Heart right ventricle (tissue), 16 donors: ENCODE measurements at regions not wholly inside any gene's neighbourhood (a gene's known extent, or its start where the extent isn't known, plus 50 kb on each side); places are given as distances from the start of the nearest gene placed in this dataset.

Experiments
- ATAC-seq, 8 donors: fragments of 200-7000 bp; cut with Tn5 transposase; one replicate each; pipeline ENCODE4 v1.9.1; 2020; ENCODE audit warnings: mild to moderate bottlenecking in 8 of 8, moderate library complexity in 8 of 8, moderate number of reproducible peaks in 1 of 8
- DNase-seq, 2 donors: peaks; one replicate each; pipeline ENCODE4 v3.0.0-alpha.2; 2020
- H3K27ac ChIP-seq, 10 donors: fragments of 200-600 bp; sonication (generic) in 2 of 10; one replicate each; pipeline versions ENCODE4 v1.5.0 to v1.8.0; 2020 to 2022; ENCODE audit warnings: mild to moderate bottlenecking in 3 of 10
- H3K27me3 ChIP-seq, 7 donors: fragments of 200-600 bp; one replicate each; pipeline ENCODE4 v1.8.0; 2021 to 2022; ENCODE audit warnings: mild to moderate bottlenecking in 2 of 7
- H3K36me3 ChIP-seq, 9 donors: fragments of 200-600 bp; sonication (generic) in 1 of 9; one replicate each; pipeline versions ENCODE4 v1.5.0 to v1.8.0; 2020 to 2022; ENCODE audit warnings: mild to moderate bottlenecking in 2 of 9
- H3K4me1 ChIP-seq, 9 donors: fragments of 200-600 bp; sonication (generic) in 1 of 9; one replicate each; pipeline versions ENCODE4 v1.5.0 to v1.8.0; 2020 to 2022; ENCODE audit warnings: mild to moderate bottlenecking in 4 of 9
- H3K4me3 ChIP-seq, 10 donors: fragments of 200-600 bp; sonication (generic) in 2 of 10; one replicate each; pipeline versions ENCODE4 v1.5.0 to v1.8.0; 2020 to 2022; ENCODE audit warnings: mild to moderate bottlenecking in 7 of 10, moderate library complexity in 2 of 10
- H3K9me3 ChIP-seq, 11 donors: fragments of 200-600 bp in 10 of 11; sonication (generic) in 2 of 11; one replicate each; pipeline versions ENCODE4 v1.5.0 to v1.8.0; 2013 to 2022; ENCODE audit warnings: mild to moderate bottlenecking in 2 of 11, control low read depth in 1 of 11, moderate library complexity in 1 of 11
- WGBS, 2 donors: extraction: QIAGEN DNeasy Blood & Tissue Kit; methylation state at CpG; one replicate each; pipeline ENCODE4 v1.1.7; 2013; ENCODE audit warnings: inconsistent platforms in 1 of 2; 5-methylcytosine and 5-hydroxymethylcytosine counted together
- intact Hi-C, 10 donors: fragments of 100-400 bp; cut with DNase I; formaldehyde crosslinking; loops; one replicate each; pipeline versions ENCODE4 v1.11.1 to v1.14.2; 2022
- TF ChIP-seq, protein P1 (sequence below), 9 donors: fragments of 200-600 bp; sonication (generic) in 2 of 9; IDR thresholded peaks; one replicate each; pipeline versions ENCODE4 v1.5.0 to v1.8.0; 2021 to 2022; ENCODE audit warnings: antibody characterized with exemption in 9 of 9, mild to moderate bottlenecking in 5 of 9, moderate library complexity in 1 of 9
- donor health status: Arrhythmogenic right ventricular cardiomyopathy.
- donor health status: ischemic (EF 13 %, LVEDD 7.1; RV severe dilation, severe dysfunction).
- donor health status: healthy with polysubstance abuse.
- donor health status: DM: no; HTN: yes; CAD: no.
- donor health status: DM: no; HTN: no; CAD: no.
- donor health status: ischemic (EF 25% LVEDD 6.9; RV normal size, moderate dysfunction).
- donor health status: ischemic (EF 25% LVEDD 5.7; RV mildly dilated, moderate dysfunction).
- donor health status: healthy.
- donor health status: DM: yes; HTN: yes; CAD: no.
- donor health status: Ischemic cardiomyopathy.
- donor health status: ischemic (EF 35%, LVEDD 5.7; RV mildly dilated, moderate dysfunction).
- donor health status: nonischemic (EF 11% LVEDD 7.7; RV severe dilation, severe dysfunction).
- donor health status: DM: yes; HTN: yes; CAD: no.
- donor health status: PGD.
- donor health status: ischemic (EF 29% LVEDD 5.4; RV normal size, mild dysfunction).
- donor health status: nonischemic (EF 23%, LVEDD 6.1; RV moderate dilation, normal function).

DNA sequence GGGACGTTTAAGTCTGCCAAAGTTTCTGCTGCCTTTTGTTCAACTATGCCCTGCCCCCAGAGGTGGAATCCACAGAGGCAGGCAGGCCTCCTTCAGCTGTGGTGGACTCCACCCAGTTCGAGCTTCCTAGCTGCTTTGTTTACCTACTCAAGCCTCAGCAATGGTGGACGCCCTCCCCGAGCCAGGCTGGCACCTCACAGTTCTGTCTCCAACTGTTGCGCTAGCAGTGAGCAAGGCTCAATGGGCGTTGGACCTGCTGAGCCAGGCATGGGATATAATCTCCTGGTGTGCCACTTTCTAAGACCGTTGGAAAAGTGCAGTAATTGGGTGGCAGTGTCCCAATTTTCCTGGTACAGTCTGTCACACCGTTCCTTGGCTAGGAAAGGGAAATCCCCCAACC is 444.7 kb downstream of the FLRT2 start:
- intact Hi-C loops, result no loop called here
- DNase-seq, result no peak

DNA sequence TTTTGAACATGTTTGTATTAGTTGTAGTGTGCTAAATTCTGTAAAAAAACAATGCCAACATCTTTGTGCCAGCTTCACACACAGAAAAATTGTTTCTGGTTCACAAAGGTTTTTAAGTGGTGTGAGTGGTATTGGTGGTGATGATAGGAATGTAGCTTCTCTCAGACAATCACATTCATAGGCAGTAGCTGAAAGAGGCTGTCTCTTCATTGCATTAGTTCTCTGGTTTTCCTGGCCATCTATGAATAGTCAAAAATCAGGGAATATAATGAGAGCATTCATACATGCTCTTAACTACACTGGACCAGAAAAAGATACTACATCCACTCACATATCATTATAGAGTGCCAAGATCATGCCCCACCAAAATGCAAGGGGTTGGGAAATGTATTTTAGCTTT is 433.5 kb downstream of the FLRT2 start:
- Histone ChIP-seq H3K4me1 (no peaks in the 10 kb centered on the region), H3K27me3 (no peaks in the 10 kb centered on the region), H3K9me3 (peaks cover 0 to 2% (median 0%) of the 10 kb centered on the region in 11 donors), H3K27ac (no peak overlapping the region), H3K4me3 (no peak overlapping the region), H3K36me3 (no peaks in the 10 kb centered on the region)
- DNase-seq (no peak), ATAC-seq (no peak)
- intact Hi-C loops, result no loop called here
- TF ChIP-seq, protein P1, sequence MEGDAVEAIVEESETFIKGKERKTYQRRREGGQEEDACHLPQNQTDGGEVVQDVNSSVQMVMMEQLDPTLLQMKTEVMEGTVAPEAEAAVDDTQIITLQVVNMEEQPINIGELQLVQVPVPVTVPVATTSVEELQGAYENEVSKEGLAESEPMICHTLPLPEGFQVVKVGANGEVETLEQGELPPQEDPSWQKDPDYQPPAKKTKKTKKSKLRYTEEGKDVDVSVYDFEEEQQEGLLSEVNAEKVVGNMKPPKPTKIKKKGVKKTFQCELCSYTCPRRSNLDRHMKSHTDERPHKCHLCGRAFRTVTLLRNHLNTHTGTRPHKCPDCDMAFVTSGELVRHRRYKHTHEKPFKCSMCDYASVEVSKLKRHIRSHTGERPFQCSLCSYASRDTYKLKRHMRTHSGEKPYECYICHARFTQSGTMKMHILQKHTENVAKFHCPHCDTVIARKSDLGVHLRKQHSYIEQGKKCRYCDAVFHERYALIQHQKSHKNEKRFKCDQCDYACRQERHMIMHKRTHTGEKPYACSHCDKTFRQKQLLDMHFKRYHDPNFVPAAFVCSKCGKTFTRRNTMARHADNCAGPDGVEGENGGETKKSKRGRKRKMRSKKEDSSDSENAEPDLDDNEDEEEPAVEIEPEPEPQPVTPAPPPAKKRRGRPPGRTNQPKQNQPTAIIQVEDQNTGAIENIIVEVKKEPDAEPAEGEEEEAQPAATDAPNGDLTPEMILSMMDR (IDR thresholded peaks at IDR 0.05), result no peak

More for the DNA sequence above, 444.7 kb downstream of the FLRT2 start:
- 81% methylated on average over 8 of the region's 8 CpGs for WGBS, 2 donors
- no peak overlapping the region for H3K4me3 ChIP-seq
- no peak for ATAC-seq
- TF ChIP-seq, protein P1 (IDR thresholded peaks at IDR 0.05), result no peak
- no peaks in the 10 kb centered on the region for H3K4me1 ChIP-seq
- H3K27ac ChIP-seq, result no peak overlapping the region
- H3K36me3 ChIP-seq, result no peaks in the 10 kb centered on the region
- peaks cover 0 to 39% (median 6%) of the 10 kb centered on the region in 11 donors for H3K9me3 ChIP-seq
- H3K27me3 ChIP-seq, result no peaks in the 10 kb centered on the region

- no peaks in the 10 kb centered on the region for H3K4me1 ChIP-seq
- DNase-seq, result no peak
- H3K4me3 ChIP-seq, result no peak overlapping the region
- TF ChIP-seq, protein P1 (IDR thresholded peaks at IDR 0.05), result no peak
- H3K9me3 ChIP-seq, result no peaks in the 10 kb centered on the region
- no peak for ATAC-seq
- intact Hi-C loops, result no loop called here
- H3K27ac ChIP-seq, result no peak overlapping the region
- H3K27me3 ChIP-seq, result no peaks in the 10 kb centered on the region
- no peaks in the 10 kb centered on the region for H3K36me3 ChIP-seq
- WGBS, 2 donors, result 50 to 60% methylated on average over 2 of the region's 2 CpGs
These were observed 430.8 kb downstream of the FLRT2 start for GRCh38 chr14:85960756-85961155.

DNA sequence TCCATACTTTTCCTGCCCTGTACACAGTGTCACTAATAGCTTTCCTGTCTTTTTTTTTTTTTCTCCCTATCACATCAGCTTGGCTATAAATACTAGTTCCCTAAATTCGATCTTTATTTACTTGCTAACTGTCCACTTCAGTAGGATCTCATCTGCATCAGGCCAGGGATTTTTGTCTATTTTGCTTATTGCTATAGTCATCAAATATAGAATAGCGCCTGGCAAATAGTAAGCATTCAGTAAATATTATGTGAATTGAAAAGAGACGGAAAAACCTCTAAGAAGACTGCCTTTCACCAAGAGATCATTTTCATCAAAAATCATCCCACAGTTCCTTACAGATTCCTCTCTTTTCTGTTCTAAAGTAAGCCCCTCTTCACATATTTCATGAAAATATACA is 429.1 kb downstream of the FLRT2 start:
- Histone ChIP-seq H3K36me3 (no peaks in the 10 kb centered on the region), H3K4me1 (no peaks in the 10 kb centered on the region), H3K27ac (no peak overlapping the region), H3K27me3 (no peaks in the 10 kb centered on the region), H3K4me3 (no peak overlapping the region), H3K9me3 (no peaks in the 10 kb centered on the region)
- 87% methylated on average over 3 of the region's 3 CpGs for WGBS, 2 donors
- intact Hi-C loops, result no loop called here
- no peak for ATAC-seq
- no peak for DNase-seq
- TF ChIP-seq, protein P1 (IDR thresholded peaks at IDR 0.05), result no peak

GRCh38 chr14:85958069-85958468 is 428.1 kb downstream of the FLRT2 start:
- Histone ChIP-seq H3K4me3 (no peak overlapping the region), H3K9me3 (no peaks in the 10 kb centered on the region), H3K27ac (no peak overlapping the region), H3K4me1 (no peaks in the 10 kb centered on the region), H3K27me3 (no peaks in the 10 kb centered on the region), H3K36me3 (no peaks in the 10 kb centered on the region)
- DNase-seq (no peak), ATAC-seq (no peak)
- 56 to 63% methylated on average over 1 of the region's 1 CpG for WGBS, 2 donors
- TF ChIP-seq, protein P1 (IDR thresholded peaks at IDR 0.05), result no peak
- intact Hi-C loops, result no loop called here
